Tibial nerve (tissue), 4 donors: ENCODE measurements at regions not wholly inside any gene's neighbourhood (a gene's known extent, or its start where the extent isn't known, plus 50 kb on each side); places are given as distances from the start of the nearest gene placed in this dataset.

ENCODE experiments used
- DNase-seq, 2 donors: peaks; one replicate each; pipeline ENCODE4 v3.0.0-alpha.2; 2019; ENCODE audit warnings: low spot score in 2 of 2
- H3K27ac ChIP-seq, 4 donors: fragments of 200-600 bp; sonication (generic) in 3 of 4; one replicate each; pipeline ENCODE4 v1.5.1; 2017 to 2019; ENCODE audit warnings: mild to moderate bottlenecking in 1 of 4
- H3K27me3 ChIP-seq, 2 donors: fragments of 200-600 bp; sonication (generic) in 1 of 2; one replicate each; pipeline versions ENCODE4 v1.5.1 to v1.6.0; 2017 to 2019
- H3K36me3 ChIP-seq, 3 donors: fragments of 200-600 bp; sonication (generic); one replicate each; pipeline ENCODE4 v1.5.1; 2018 to 2019
- H3K4me1 ChIP-seq, 4 donors: fragments of 200-600 bp; sonication (generic) in 3 of 4; one replicate each; pipeline ENCODE4 v1.5.1; 2017 to 2019
- H3K4me3 ChIP-seq, 4 donors: fragments of 200-600 bp; sonication (generic) in 3 of 4; one replicate each; pipeline ENCODE4 v1.5.1; 2017 to 2019; ENCODE audit warnings: mild to moderate bottlenecking in 1 of 4, moderate library complexity in 1 of 4
- H3K9me3 ChIP-seq, 4 donors: fragments of 200-600 bp; sonication (generic) in 3 of 4; one replicate each; pipeline ENCODE4 v1.5.1; 2017 to 2019
- CTCF ChIP-seq, 5 experiments: fragments of 200-600 bp in 3 of 5; fragments of 450-650 bp in 2 of 5; sonication (generic) in 3 of 5; IDR thresholded peaks; one replicate each; pipeline ENCODE4 v1.5.1; 2016 to 2019; ENCODE audit warnings: antibody characterized with exemption in 5 of 5, mild to moderate bottlenecking in 3 of 5, moderate library complexity in 2 of 5
- EP300 ChIP-seq, 2 donors: sonication (generic); formaldehyde crosslinking; IDR thresholded peaks; one replicate each; pipeline ENCODE4 v1.6.1; 2017; ENCODE audit warnings: antibody characterized with exemption in 2 of 2, mild to moderate bottlenecking in 1 of 2
- POLR2A ChIP-seq, 2 donors: fragments of 450-650 bp; IDR thresholded peaks; one replicate each; pipeline ENCODE4 v1.6.1; 2017; ENCODE audit warnings: antibody characterized with exemption in 2 of 2, mild to moderate bottlenecking in 2 of 2, moderate library complexity in 2 of 2
- WGBS, 2 donors: methylation state at CpG; one replicate each; pipeline ENCODE4 v1.1.5; 2018; 5-methylcytosine and 5-hydroxymethylcytosine counted together

- H3K4me1 ChIP-seq: no peaks in the 10 kb centered on the region
- TF ChIP-seq EP300 (IDR thresholded peaks at IDR 0.05): no peak
- TF ChIP-seq POLR2A (IDR thresholded peaks at IDR 0.05): no peak
- TF ChIP-seq CTCF (IDR thresholded peaks at IDR 0.05): no peak
- H3K9me3 ChIP-seq: peaks cover 0 to 9% (median 0%) of the 10 kb centered on the region in 4 donors
- no peaks in the 10 kb centered on the region for H3K36me3 ChIP-seq
- no peak for DNase-seq
- 82 to 92% methylated on average over 2 of the region's 2 CpGs for WGBS, 2 donors
- no peaks in the 10 kb centered on the region for H3K27me3 ChIP-seq
- no peak overlapping the region for H3K27ac ChIP-seq
- H3K4me3 ChIP-seq: no peak overlapping the region
Measured at GRCh38 chr2:163198972-163199371, 360.4 kb upstream of the KCNH7 start.

GRCh38 chr2:163198007-163198406 lies 359.4 kb upstream of the KCNH7 start:
- no peaks in the 10 kb centered on the region for H3K4me1 ChIP-seq

GRCh38 chr2:163191372-163191771 lies 352.8 kb upstream of the KCNH7 start:
- Histone ChIP-seq H3K9me3 (peaks cover 0 to 3% (median 0%) of the 10 kb centered on the region in 4 donors), H3K36me3 (no peaks in the 10 kb centered on the region), H3K4me1 (no peaks in the 10 kb centered on the region), H3K27me3 (no peaks in the 10 kb centered on the region), H3K4me3 (no peak overlapping the region), H3K27ac (no peak overlapping the region)
- peak in 1 of 2 donors; percentile 26 for DNase-seq
- TF ChIP-seq EP300 (IDR thresholded peaks at IDR 0.05) (no peak), CTCF (IDR thresholded peaks at IDR 0.05) (peak; percentile 28 to 68 (median 46)), POLR2A (IDR thresholded peaks at IDR 0.05) (no peak)

More at GRCh38 chr2:163198007-163198406, 359.4 kb upstream of the KCNH7 start:
- Histone ChIP-seq H3K27me3 (no peaks in the 10 kb centered on the region), H3K36me3 (no peaks in the 10 kb centered on the region), H3K4me3 (no peak overlapping the region), H3K9me3 (peaks cover 0 to 9% (median 0%) of the 10 kb centered on the region in 4 donors), H3K27ac (no peak overlapping the region)
- no peak for DNase-seq
- WGBS, 2 donors: 71 to 81% methylated on average over 1 of the region's 1 CpG
- TF ChIP-seq EP300 (IDR thresholded peaks at IDR 0.05): no peak
- TF ChIP-seq CTCF (IDR thresholded peaks at IDR 0.05): no peak
- no peak for TF ChIP-seq POLR2A (IDR thresholded peaks at IDR 0.05)

GRCh38 chr2:163187995-163188655 lies 349.6 kb upstream of the KCNH7 start:
- H3K9me3 ChIP-seq: no peaks in the 10 kb centered on the region
- H3K4me1 ChIP-seq: no peaks in the 10 kb centered on the region
- H3K4me3 ChIP-seq: no peak overlapping the region
- TF ChIP-seq POLR2A (IDR thresholded peaks at IDR 0.05) (no peak), EP300 (IDR thresholded peaks at IDR 0.05) (no peak), CTCF (IDR thresholded peaks at IDR 0.05) (no peak)
- no peak overlapping the region for H3K27ac ChIP-seq
- no peaks in the 10 kb centered on the region for H3K36me3 ChIP-seq
- H3K27me3 ChIP-seq: no peaks in the 10 kb centered on the region
- no peak for DNase-seq
- WGBS, 2 donors: 85 to 87% methylated on average over 7 of the region's 7 CpGs

GRCh38 chr2:163187119-163187518 lies 348.6 kb upstream of the KCNH7 start:
- H3K27me3 ChIP-seq: no peaks in the 10 kb centered on the region
- no peaks in the 10 kb centered on the region for H3K4me1 ChIP-seq
- TF ChIP-seq POLR2A (IDR thresholded peaks at IDR 0.05) (no peak), EP300 (IDR thresholded peaks at IDR 0.05) (no peak), CTCF (IDR thresholded peaks at IDR 0.05) (no peak)
- 77 to 84% methylated on average over 2 of the region's 2 CpGs for WGBS, 2 donors
- no peak for DNase-seq
- H3K9me3 ChIP-seq: no peaks in the 10 kb centered on the region
- no peak overlapping the region for H3K27ac ChIP-seq
- H3K36me3 ChIP-seq: no peaks in the 10 kb centered on the region
- no peak overlapping the region for H3K4me3 ChIP-seq
